SU-DHL-6 (cell line): ENCODE measurements at regions not wholly inside any gene's neighbourhood (a gene's known extent, or its start where the extent isn't known, plus 50 kb on each side); places are given as distances from the start of the nearest gene placed in this dataset.

Experiments used
- H2AFZ ChIP-seq: fragments of 200-600 bp; sonication (generic); 2 replicates; pipeline ENCODE4 v1.6.1; 2014; ENCODE audit warnings: low read depth, mild to moderate bottlenecking, moderate library complexity, mixed read lengths, antibody characterized with exemption, low read length; ENCODE audit not compliant: severe bottlenecking
- H3F3A ChIP-seq: fragments of 200-600 bp; shearing (Covaris generic); 2 replicates; pipeline ENCODE4 v1.6.0; 2016; ENCODE audit warnings: antibody characterized with exemption, mild to moderate bottlenecking; ENCODE audit not compliant: insufficient read depth
- H3K27ac ChIP-seq: fragments of 200-600 bp; sonication (generic); 2 replicates; pipeline ENCODE4 v1.5.1; 2016; ENCODE audit warnings: low read depth, mild to moderate bottlenecking, low read length, moderate library complexity, mixed read lengths
- H3K27me3 ChIP-seq: fragments of 200-600 bp; sonication (generic), shearing (Covaris generic); 2 replicates; pipeline ENCODE4 v1.6.0; 2014; ENCODE audit warnings: mild to moderate bottlenecking, low read length
- H3K36me3 ChIP-seq: fragments of 200-600 bp; sonication (generic); 2 replicates; pipeline ENCODE4 v1.6.1; 2014; ENCODE audit warnings: mild to moderate bottlenecking, low read length, mixed read lengths
- H3K4me2 ChIP-seq: fragments of 300-600, 200-600 bp; shearing (Covaris generic), sonication (generic); 2 replicates; pipeline ENCODE4 v1.6.0; 2014; ENCODE audit warnings: low read length, low read depth, mild to moderate bottlenecking; ENCODE audit not compliant: poor library complexity, severe bottlenecking
- H3K4me3 ChIP-seq: fragments of 200-600 bp; sonication (generic); 2 replicates; pipeline ENCODE4 v1.5.1; 2014; ENCODE audit warnings: antibody characterized with exemption, low read length, mild to moderate bottlenecking, mixed read lengths; ENCODE audit not compliant: insufficient read depth, poor library complexity, severe bottlenecking
- H3K79me2 ChIP-seq: fragments of 200-600 bp; sonication (generic); 2 replicates; pipeline ENCODE4 v1.6.1; 2014; ENCODE audit warnings: mild to moderate bottlenecking, low read length, moderate library complexity; ENCODE audit not compliant: insufficient read depth
- H3K9ac ChIP-seq: fragments of 200-600 bp; sonication (generic); 2 replicates; pipeline ENCODE4 v1.7.0; 2014; ENCODE audit warnings: mild to moderate bottlenecking, low read length
- H3K9me2 ChIP-seq: fragments of 200-600 bp; sonication (generic); replicated peaks from 2 replicates; pipeline ENCODE4 v1.6.1; 2014; ENCODE audit warnings: low read length; ENCODE audit not compliant: insufficient read depth
- H3K9me3 ChIP-seq: fragments of 200-600 bp; sonication (generic); 2 replicates; pipeline ENCODE4 v1.6.1; 2014; ENCODE audit warnings: low read length, mixed read lengths; ENCODE audit not compliant: insufficient read depth
- H4K20me1 ChIP-seq: fragments of 200-600 bp; sonication (generic); 2 replicates; pipeline ENCODE4 v1.6.1; 2014; ENCODE audit warnings: low read depth, mild to moderate bottlenecking, antibody characterized with exemption, low read length, moderate library complexity, mixed read lengths
- CTCF ChIP-seq: fragments of 200-600 bp; sonication (generic); IDR thresholded peaks from one replicate; pipeline ENCODE4 v1.5.1; 2017; ENCODE audit warnings: antibody characterized with exemption, mild to moderate bottlenecking, low read length, moderate library complexity; ENCODE audit not compliant: insufficient read depth, poor library complexity, severe bottlenecking
- EZH2phosphoT487 ChIP-seq: fragments of 200-600 bp; sonication (generic), shearing (Covaris generic); conservative IDR thresholded peaks from 2 replicates; pipeline ENCODE4 v1.6.1; 2018; ENCODE audit warnings: mild to moderate bottlenecking, antibody characterized with exemption, low read length, moderate library complexity, mixed read lengths

DNA sequence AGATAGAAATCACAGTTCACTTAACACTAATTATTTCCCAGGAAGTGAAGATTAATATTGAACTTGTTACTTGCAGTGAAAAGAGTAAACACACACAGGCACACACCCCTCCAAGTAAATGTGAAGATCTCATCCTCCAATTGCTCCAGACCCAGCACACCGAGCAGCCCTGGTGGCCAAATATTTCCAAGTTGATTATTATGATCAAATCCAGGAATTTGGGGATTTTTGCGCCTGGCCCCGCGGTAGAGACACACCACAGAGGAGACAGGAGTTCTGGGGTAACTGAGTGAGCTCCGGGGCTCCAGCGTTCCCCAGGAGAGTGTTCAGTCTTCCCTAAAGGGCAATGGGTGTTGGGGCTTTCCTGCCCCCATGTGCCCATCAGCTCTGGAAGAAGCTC is 431.5 kb downstream of the BCL11B start:
- H3K9me3 ChIP-seq, result no peaks in the 10 kb centered on the region
- no peaks in the 10 kb centered on the region; the same call in 1 of the 2 replicates for H3K27me3 ChIP-seq
- H3K4me2 ChIP-seq, result no peak overlapping the region
- H3K36me3 ChIP-seq, result no peaks in the 10 kb centered on the region
- H3K27ac ChIP-seq, result no peak overlapping the region
- H3K9me2 ChIP-seq, result no peaks in the 10 kb centered on the region
- H4K20me1 ChIP-seq, result no peaks in the 10 kb centered on the region
- no peak overlapping the region for H3K4me3 ChIP-seq
- TF ChIP-seq CTCF (no peak), EZH2phosphoT487 (no peak)
- H3K9ac ChIP-seq, result no peak overlapping the region
- H2AFZ ChIP-seq, result no peak overlapping the region
- H3K79me2 ChIP-seq, result no peaks in the 10 kb centered on the region
- H3F3A ChIP-seq, result no peaks in the 10 kb centered on the region

GRCh38 chr14:98844456-98844855 is 427.5 kb downstream of the BCL11B start:
- Histone ChIP-seq H3K4me2 (no peak overlapping the region), H3F3A (no peaks in the 10 kb centered on the region), H2AFZ (no peak overlapping the region), H3K9ac (no peak overlapping the region), H3K9me2 (no peaks in the 10 kb centered on the region), H3K79me2 (no peaks in the 10 kb centered on the region), H3K36me3 (no peaks in the 10 kb centered on the region), H3K27ac (no peak overlapping the region), H4K20me1 (no peaks in the 10 kb centered on the region), H3K9me3 (no peaks in the 10 kb centered on the region), H3K27me3 (no peaks in the 10 kb centered on the region; the same call in 1 of the 2 replicates), H3K4me3 (no peak overlapping the region)
- TF ChIP-seq EZH2phosphoT487 (no peak), CTCF (no peak)

DNA sequence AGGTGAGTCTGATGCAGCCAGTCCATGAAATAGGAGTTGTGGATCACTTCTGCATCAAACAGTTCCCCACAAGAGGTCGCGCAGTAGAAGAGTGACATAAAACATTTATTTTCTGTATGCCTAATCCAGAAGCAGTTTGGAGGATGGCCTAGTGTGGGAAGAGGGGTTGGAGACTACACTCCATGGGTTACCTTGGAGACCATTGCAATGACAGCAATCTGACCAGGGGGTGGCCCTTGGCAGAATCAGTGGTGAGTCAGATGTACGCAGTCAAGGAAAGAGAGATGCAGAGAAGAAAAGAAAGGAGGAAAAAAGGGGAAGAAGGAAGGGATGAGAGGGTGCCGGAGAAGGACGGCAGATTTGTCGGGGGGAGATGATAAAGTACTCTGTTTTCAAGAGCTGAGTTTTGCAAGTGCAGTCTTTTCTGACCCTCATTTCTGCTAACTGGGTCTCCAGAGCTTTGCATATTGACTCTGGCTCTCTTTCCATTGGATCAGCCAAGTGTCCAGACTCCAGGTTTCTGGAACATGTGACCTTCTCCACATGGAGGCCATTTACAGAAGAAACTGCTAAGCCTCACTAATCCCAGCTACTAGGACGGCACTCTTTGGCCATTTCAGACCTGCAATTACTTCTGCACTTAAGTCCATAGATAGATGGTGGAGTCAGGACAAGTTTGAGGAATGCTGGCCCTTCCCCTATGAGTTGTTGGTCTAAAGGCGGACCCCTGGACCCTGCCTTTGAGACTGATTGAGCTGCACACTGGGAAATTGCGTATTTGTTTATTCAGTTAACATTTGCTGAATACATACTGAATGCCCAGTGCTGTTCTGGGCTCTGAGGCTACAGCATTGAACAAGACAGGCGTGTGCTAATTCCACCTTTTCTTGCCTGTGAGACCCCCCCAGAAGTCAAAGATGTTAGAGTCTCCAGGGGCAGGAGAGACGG is 424.2 kb downstream of the BCL11B start:
- Histone ChIP-seq H3K9ac (no peak overlapping the region), H3K4me3 (no peak overlapping the region), H3K4me2 (no peak overlapping the region), H3K9me2 (no peaks in the 10 kb centered on the region), H3K9me3 (no peaks in the 10 kb centered on the region), H3K27ac (no peak overlapping the region), H4K20me1 (no peaks in the 10 kb centered on the region), H2AFZ (no peak overlapping the region), H3K27me3 (no peaks in the 10 kb centered on the region), H3F3A (no peaks in the 10 kb centered on the region), H3K79me2 (no peaks in the 10 kb centered on the region), H3K36me3 (no peaks in the 10 kb centered on the region)
- TF ChIP-seq EZH2phosphoT487 (no peak), CTCF (no peak)
